Osteoblast (primary cell): ENCODE measurements at regions not wholly inside any gene's neighbourhood (a gene's known extent, or its start where the extent isn't known, plus 50 kb on each side); places are given as distances from the start of the nearest gene placed in this dataset.
A peak's percentile ranks its signal among the peaks of the same experiment; 100 is the strongest.

Source experiments
- DNase-seq: peaks from one replicate; pipeline ENCODE4 v3.0.0; 2011; ENCODE audit warnings: low spot score, mixed read lengths; ENCODE audit not compliant: insufficient read length; ENCODE audit errors: missing footprints
- H2AFZ ChIP-seq: 2 replicates; pipeline ENCODE4 v1.6.0; 2011; ENCODE audit warnings: mild to moderate bottlenecking, low read length
- H3K27ac ChIP-seq: 2 replicates; pipeline ENCODE4 v1.5.1; 2011; ENCODE audit warnings: mild to moderate bottlenecking, low read depth, low read length, moderate library complexity
- H3K27me3 ChIP-seq: 2 replicates; pipeline ENCODE4 v1.6.0; 2012; ENCODE audit warnings: mild to moderate bottlenecking, control low read depth, inconsistent platforms, low read length, moderate library complexity; ENCODE audit not compliant: insufficient read depth
- H3K36me3 ChIP-seq: 2 replicates; pipeline ENCODE4 v1.5.1; 2011; ENCODE audit warnings: mild to moderate bottlenecking, low read length, control low read depth, moderate library complexity; ENCODE audit not compliant: insufficient read depth
- H3K4me1 ChIP-seq: 2 replicates; pipeline ENCODE4 v1.5.1; 2011; ENCODE audit warnings: mild to moderate bottlenecking, low read length, control low read depth, moderate library complexity; ENCODE audit not compliant: insufficient read depth
- H3K4me2 ChIP-seq: 2 replicates; pipeline ENCODE4 v1.6.0; 2011; ENCODE audit warnings: mild to moderate bottlenecking, low read length; ENCODE audit not compliant: insufficient read depth
- H3K4me3 ChIP-seq: fragments of 200-600 bp; sonication (generic); 3 replicates; pipeline ENCODE4 v1.5.1; 2012; ENCODE audit warnings: mild to moderate bottlenecking, low read length, inconsistent platforms; ENCODE audit not compliant: insufficient read depth
- H3K79me2 ChIP-seq: 2 replicates; pipeline ENCODE4 v1.6.0; 2012; ENCODE audit warnings: mild to moderate bottlenecking, low read length, control low read depth, inconsistent platforms; ENCODE audit not compliant: insufficient read depth
- H3K9me3 ChIP-seq: 2 replicates; pipeline ENCODE4 v1.5.1; 2011; ENCODE audit warnings: low read depth, low read length, control low read depth
- H4K20me1 ChIP-seq: 2 replicates; pipeline ENCODE4 v1.6.0; 2012; ENCODE audit warnings: mild to moderate bottlenecking, low read length, control low read depth; ENCODE audit not compliant: insufficient read depth
- CTCF ChIP-seq: IDR thresholded peaks from 2 replicates; pipeline ENCODE4 v1.5.1; 2011; ENCODE audit warnings: mild to moderate bottlenecking, low read depth, low read length, moderate library complexity; ENCODE audit errors: extremely low read depth

- no peak overlapping the region for H3K4me2 ChIP-seq
- H3K9me3 ChIP-seq = no peaks in the 10 kb centered on the region
- DNase-seq = no peak
- H3K27ac ChIP-seq = no peak overlapping the region
- H4K20me1 ChIP-seq = no peaks in the 10 kb centered on the region
- H3K27me3 ChIP-seq = no peaks in the 10 kb centered on the region
- no peak overlapping the region for H3K4me3 ChIP-seq
- no peak for TF ChIP-seq CTCF
- H3K4me1 ChIP-seq = no peaks in the 10 kb centered on the region
- no peaks in the 10 kb centered on the region for H3K36me3 ChIP-seq
- no peaks in the 10 kb centered on the region for H3K79me2 ChIP-seq
- H2AFZ ChIP-seq = no peak overlapping the region
These were observed 214.8 kb upstream of the RPL34 start for GRCh38 chr4:108405586-108405985.

GRCh38 chr4:108400309-108400708 lies 220.1 kb upstream of the RPL34 start:
- Histone ChIP-seq H4K20me1 (no peaks in the 10 kb centered on the region), H3K4me2 (no peak overlapping the region), H2AFZ (no peak overlapping the region), H3K9me3 (no peaks in the 10 kb centered on the region), H3K4me1 (no peaks in the 10 kb centered on the region), H3K79me2 (no peaks in the 10 kb centered on the region), H3K27ac (no peak overlapping the region), H3K27me3 (no peaks in the 10 kb centered on the region), H3K4me3 (no peak overlapping the region), H3K36me3 (no peaks in the 10 kb centered on the region)
- TF ChIP-seq CTCF = no peak
- no peak for DNase-seq

GRCh38 chr4:108399610-108400265 lies 220.6 kb upstream of the RPL34 start:
- no peak for DNase-seq
- H3K79me2 ChIP-seq = no peaks in the 10 kb centered on the region
- no peak for TF ChIP-seq CTCF
- H3K27me3 ChIP-seq = no peaks in the 10 kb centered on the region
- peak overlapping the region; percentile 5 for H2AFZ ChIP-seq
- no peak overlapping the region for H3K4me3 ChIP-seq
- H3K27ac ChIP-seq = no peak overlapping the region
- no peaks in the 10 kb centered on the region for H3K9me3 ChIP-seq
- no peaks in the 10 kb centered on the region for H3K4me1 ChIP-seq
- no peak overlapping the region for H3K4me2 ChIP-seq
- H4K20me1 ChIP-seq = no peaks in the 10 kb centered on the region
- H3K36me3 ChIP-seq = no peaks in the 10 kb centered on the region

- Histone ChIP-seq H3K4me2 (no peak overlapping the region), H3K9me3 (no peaks in the 10 kb centered on the region), H4K20me1 (no peaks in the 10 kb centered on the region), H3K27me3 (peaks cover 3% of the 10 kb centered on the region), H3K4me1 (no peaks in the 10 kb centered on the region), H3K36me3 (no peaks in the 10 kb centered on the region), H3K4me3 (no peak overlapping the region), H2AFZ (no peak overlapping the region), H3K79me2 (no peaks in the 10 kb centered on the region), H3K27ac (no peak overlapping the region)
- no peak for DNase-seq
- no peak for TF ChIP-seq CTCF
These were observed 221.5 kb upstream of the RPL34 start for GRCh38 chr4:108398836-108399235.
